GM12874 (cell line): ENCODE measurements at regions not wholly inside any gene's neighbourhood (a gene's known extent, or its start where the extent isn't known, plus 50 kb on each side); places are given as distances from the start of the nearest gene placed in this dataset.

Experiments
- CTCF ChIP-seq: IDR thresholded peaks from 2 replicates; pipeline ENCODE4 v1.5.1; 2011; ENCODE audit warnings: low read depth, mild to moderate bottlenecking, control low read depth, low read length, moderate library complexity; ENCODE audit not compliant: insufficient read depth

DNA sequence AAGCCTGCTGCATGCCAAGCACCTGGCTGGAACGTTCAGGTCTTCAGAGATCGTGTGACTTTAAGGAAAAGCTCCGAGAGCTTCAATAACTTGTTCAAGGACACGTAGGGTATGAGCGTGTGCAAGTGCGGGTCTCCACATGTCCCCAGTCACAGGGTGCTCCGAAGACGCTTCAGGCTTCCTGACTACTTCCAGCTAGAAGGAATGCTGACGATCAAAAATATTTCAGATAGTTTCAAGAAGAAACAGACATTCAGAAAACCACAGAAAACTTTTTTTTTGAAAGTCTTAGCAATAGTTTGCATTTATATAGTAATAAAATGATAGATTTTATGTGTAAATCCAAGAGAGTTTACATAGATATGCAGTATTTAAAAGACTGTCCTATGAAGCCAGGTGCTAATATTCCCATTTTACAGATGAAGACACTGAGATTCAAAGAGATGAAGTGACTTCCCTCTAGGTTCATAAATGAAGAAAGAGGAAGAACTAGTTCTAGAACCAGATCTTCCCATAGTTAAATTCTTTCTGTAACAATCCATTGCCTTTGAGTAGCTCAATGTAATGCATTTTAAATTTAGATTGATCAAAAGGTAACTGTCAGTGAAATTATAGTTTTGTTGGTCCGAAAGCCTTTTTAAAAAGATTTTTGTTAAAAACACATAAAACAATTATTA, 247.6 kb downstream of the MYLK4 start:
- no peak for TF ChIP-seq CTCF

- TF ChIP-seq CTCF, result no peak
Measured at GRCh38 chr6:2502096-2502997, 248.4 kb downstream of the MYLK4 start.

- TF ChIP-seq CTCF, result no peak
Measured at GRCh38 chr6:2497922-2498623, 252.6 kb downstream of the MYLK4 start.

GRCh38 chr6:2496291-2496690, 250.9 kb upstream of the GMDS start:
- no peak for TF ChIP-seq CTCF

- no peak for TF ChIP-seq CTCF
Measured at GRCh38 chr6:2492686-2493523, 247.5 kb upstream of the GMDS start.

DNA sequence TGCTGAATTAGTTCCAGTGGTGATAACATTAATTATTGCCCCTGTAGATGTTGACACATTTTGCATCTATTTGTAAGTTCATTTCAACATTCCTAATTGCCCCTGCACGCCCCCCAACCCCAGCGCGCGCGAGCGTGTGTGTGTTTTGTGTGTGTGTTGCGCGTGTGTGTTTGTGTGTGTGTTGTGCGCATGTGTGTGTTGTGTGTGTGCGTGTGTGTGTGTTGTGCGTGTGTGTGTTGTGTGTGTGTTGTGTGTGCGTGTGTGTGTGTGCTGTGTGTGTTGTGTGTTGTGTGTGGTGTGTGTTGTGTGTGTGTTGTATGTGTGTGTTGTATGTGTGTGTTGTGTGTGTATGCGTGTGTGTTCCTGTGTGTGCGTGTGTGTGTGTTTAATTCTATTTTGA, 245.7 kb upstream of the GMDS start:
- no peak for TF ChIP-seq CTCF
